ENCODE measurements at regions not wholly inside any gene's neighbourhood (a gene's known extent, or its start where the extent isn't known, plus 50 kb on each side); places are given as distances from the start of the nearest gene placed in this dataset.

DNA sequence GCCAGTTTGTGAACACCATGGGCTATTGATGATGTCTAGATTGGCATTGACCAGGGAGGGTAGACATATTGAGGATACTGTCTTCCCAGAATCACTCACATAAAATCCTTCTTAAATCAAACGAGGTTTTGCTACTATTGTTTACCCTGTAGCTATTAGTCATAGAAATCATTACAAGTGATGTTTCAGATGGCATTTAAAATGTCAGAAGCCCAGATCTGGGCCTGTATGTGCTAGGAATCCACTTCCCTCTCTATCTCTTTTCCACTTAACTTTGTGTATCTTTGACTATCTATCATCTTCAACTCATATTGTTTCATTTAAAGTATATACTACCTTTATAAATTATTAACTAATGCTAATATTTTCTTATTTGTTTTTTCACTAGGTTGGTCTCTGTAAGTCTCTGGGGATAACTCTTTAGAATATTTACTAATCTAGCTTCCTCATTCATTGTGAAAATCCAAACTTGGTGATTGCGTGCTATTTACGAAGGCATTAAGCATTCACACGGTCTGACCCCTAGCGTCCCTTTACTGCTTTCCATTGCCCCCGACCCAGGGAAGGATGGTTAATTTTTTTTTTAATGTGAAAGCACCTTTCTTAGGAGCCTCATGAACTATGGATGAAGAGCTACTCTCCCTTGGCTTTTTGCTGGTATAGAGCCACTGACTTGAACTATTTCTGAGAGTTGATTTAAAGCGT is 281.8 kb downstream of the GPATCH2 start:
- no peak overlapping the region for H3K4me3 Mint-ChIP-seq (ENCODE audit: unreplicated experiment)
- no peaks in the 10 kb centered on the region for H3K4me1 Mint-ChIP-seq (ENCODE audit: unreplicated experiment)
- TF ChIP-seq, protein P1, sequence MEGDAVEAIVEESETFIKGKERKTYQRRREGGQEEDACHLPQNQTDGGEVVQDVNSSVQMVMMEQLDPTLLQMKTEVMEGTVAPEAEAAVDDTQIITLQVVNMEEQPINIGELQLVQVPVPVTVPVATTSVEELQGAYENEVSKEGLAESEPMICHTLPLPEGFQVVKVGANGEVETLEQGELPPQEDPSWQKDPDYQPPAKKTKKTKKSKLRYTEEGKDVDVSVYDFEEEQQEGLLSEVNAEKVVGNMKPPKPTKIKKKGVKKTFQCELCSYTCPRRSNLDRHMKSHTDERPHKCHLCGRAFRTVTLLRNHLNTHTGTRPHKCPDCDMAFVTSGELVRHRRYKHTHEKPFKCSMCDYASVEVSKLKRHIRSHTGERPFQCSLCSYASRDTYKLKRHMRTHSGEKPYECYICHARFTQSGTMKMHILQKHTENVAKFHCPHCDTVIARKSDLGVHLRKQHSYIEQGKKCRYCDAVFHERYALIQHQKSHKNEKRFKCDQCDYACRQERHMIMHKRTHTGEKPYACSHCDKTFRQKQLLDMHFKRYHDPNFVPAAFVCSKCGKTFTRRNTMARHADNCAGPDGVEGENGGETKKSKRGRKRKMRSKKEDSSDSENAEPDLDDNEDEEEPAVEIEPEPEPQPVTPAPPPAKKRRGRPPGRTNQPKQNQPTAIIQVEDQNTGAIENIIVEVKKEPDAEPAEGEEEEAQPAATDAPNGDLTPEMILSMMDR (IDR thresholded peaks at IDR 0.05; ENCODE audit: unreplicated experiment), result no peak
- no peak overlapping the region for H3K27ac Mint-ChIP-seq (ENCODE audit: unreplicated experiment)
- H3K36me3 Mint-ChIP-seq (ENCODE audit: low read depth, unreplicated experiment), result no peaks in the 10 kb centered on the region
- H3K27me3 Mint-ChIP-seq (ENCODE audit: unreplicated experiment), result no peaks in the 10 kb centered on the region
- no peaks in the 10 kb centered on the region for H3K9me3 Mint-ChIP-seq (ENCODE audit: unreplicated experiment)
- no peak for DNase-seq (ENCODE audit: low spot score)

DNA sequence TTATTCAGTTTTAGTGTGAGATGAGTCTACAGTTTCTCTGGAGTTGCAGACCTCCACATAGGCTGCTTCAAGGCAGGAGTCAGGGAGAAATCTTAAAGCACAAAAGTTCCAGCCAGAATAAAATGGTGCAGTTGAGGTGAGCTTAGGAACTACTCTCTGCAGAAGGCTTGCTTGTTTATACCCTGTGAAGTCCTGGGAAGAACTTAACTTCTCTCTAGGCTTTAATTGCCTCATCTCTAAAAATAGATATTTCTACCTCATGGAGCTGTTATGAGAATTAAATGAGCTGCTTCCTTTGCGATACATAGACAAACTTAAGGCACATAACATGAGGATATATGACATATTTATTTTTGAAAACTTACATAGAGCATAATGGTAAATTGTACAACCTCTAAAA is 286.2 kb downstream of the GPATCH2 start:
- Mint-ChIP-seq H3K4me1 (ENCODE audit: unreplicated experiment) (no peaks in the 10 kb centered on the region), H3K27ac (ENCODE audit: unreplicated experiment) (no peak overlapping the region), H3K36me3 (ENCODE audit: low read depth, unreplicated experiment) (no peaks in the 10 kb centered on the region), H3K9me3 (ENCODE audit: unreplicated experiment) (no peaks in the 10 kb centered on the region), H3K4me3 (ENCODE audit: unreplicated experiment) (no peak overlapping the region), H3K27me3 (ENCODE audit: unreplicated experiment) (no peaks in the 10 kb centered on the region)
- no peak for DNase-seq (ENCODE audit: low spot score)
- TF ChIP-seq, protein P1 (IDR thresholded peaks at IDR 0.05; ENCODE audit: unreplicated experiment), result no peak

DNA sequence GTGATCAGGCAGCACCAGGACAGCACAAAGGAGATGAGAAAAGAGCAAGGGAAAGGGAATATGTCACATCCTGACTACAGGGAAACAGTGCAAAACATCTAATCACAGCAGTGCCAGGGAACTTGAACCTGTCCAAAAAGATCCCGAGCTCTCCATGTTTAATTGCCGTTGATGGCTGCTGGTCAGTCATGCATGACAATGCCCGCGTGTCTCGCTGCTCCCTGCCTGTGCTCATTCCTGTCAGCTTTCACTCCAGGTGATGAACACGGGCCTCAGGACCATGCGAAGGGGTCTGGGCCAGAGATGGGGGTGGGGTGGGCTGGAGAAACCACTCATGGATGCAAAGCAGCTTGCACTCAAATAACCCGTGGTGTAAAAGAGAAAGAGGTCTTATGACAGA is 287.0 kb downstream of the GPATCH2 start:
- TF ChIP-seq, protein P1 (IDR thresholded peaks at IDR 0.05; ENCODE audit: unreplicated experiment), result no peak
- Mint-ChIP-seq H3K27ac (ENCODE audit: unreplicated experiment) (no peak overlapping the region), H3K36me3 (ENCODE audit: low read depth, unreplicated experiment) (no peaks in the 10 kb centered on the region), H3K4me3 (ENCODE audit: unreplicated experiment) (no peak overlapping the region), H3K27me3 (ENCODE audit: unreplicated experiment) (no peaks in the 10 kb centered on the region), H3K4me1 (ENCODE audit: unreplicated experiment) (no peaks in the 10 kb centered on the region), H3K9me3 (ENCODE audit: unreplicated experiment) (no peaks in the 10 kb centered on the region)
- DNase-seq (ENCODE audit: low spot score), result no peak

DNA sequence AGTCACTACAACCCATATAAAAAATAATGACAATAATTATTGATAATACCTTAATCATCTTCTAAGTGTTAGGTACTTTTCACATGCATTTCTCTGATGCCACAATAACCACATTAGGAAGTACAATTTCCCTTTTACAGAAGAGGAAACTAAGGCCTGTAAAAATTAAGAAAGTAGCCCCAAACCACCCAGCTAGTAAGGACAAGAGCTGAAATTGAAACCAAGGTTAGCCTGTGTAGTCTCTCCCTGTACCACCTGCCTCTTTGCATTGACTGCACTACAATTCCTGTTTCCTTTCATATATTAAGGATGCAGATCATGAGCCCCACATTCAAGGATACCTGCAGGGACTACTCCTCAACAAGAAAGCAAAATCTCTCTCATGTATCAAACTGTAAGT is 288.8 kb downstream of the GPATCH2 start:
- no peaks in the 10 kb centered on the region for H3K9me3 Mint-ChIP-seq (ENCODE audit: unreplicated experiment)
- H3K27ac Mint-ChIP-seq (ENCODE audit: unreplicated experiment), result no peak overlapping the region
- TF ChIP-seq, protein P1 (IDR thresholded peaks at IDR 0.05; ENCODE audit: unreplicated experiment), result no peak

DNA sequence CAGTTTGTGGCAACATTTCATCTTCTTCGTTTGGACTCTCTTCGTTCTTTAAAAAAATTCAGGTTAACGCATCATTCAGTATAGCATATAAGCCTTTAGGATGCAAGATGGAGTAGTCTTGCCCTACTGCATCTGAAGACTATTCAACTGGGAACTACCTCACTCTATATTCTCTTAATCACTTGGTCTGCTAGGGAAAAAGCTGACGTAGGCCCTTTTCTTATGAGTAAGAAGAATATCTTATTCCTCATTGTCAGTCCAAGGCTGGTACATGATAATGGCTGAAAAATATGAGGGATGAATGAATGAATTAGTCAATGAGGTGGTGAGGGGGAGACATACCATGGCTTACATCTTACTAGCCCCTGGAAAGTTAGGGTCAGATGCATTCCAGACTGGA is 294.2 kb downstream of the GPATCH2 start:
- peaks cover 5% of the 10 kb centered on the region for H3K4me1 Mint-ChIP-seq (ENCODE audit: unreplicated experiment)
- no peak overlapping the region for H3K4me3 Mint-ChIP-seq (ENCODE audit: unreplicated experiment)
- no peaks in the 10 kb centered on the region for H3K9me3 Mint-ChIP-seq (ENCODE audit: unreplicated experiment)
- no peak overlapping the region for H3K27ac Mint-ChIP-seq (ENCODE audit: unreplicated experiment)
- TF ChIP-seq, protein P1 (IDR thresholded peaks at IDR 0.05; ENCODE audit: unreplicated experiment), result no peak
- H3K27me3 Mint-ChIP-seq (ENCODE audit: unreplicated experiment), result no peaks in the 10 kb centered on the region
- no peaks in the 10 kb centered on the region for H3K36me3 Mint-ChIP-seq (ENCODE audit: low read depth, unreplicated experiment)
- DNase-seq (ENCODE audit: low spot score), result no peak

More for the DNA sequence above, 288.8 kb downstream of the GPATCH2 start:
- no peaks in the 10 kb centered on the region for H3K27me3 Mint-ChIP-seq (ENCODE audit: unreplicated experiment)
- no peaks in the 10 kb centered on the region for H3K4me1 Mint-ChIP-seq (ENCODE audit: unreplicated experiment)
- DNase-seq (ENCODE audit: low spot score), result no peak
- no peak overlapping the region for H3K4me3 Mint-ChIP-seq (ENCODE audit: unreplicated experiment)
- no peaks in the 10 kb centered on the region for H3K36me3 Mint-ChIP-seq (ENCODE audit: low read depth, unreplicated experiment)
